Duodenal mucosa (tissue), 2 donors: ENCODE measurements at regions not wholly inside any gene's neighbourhood (a gene's known extent, or its start where the extent isn't known, plus 50 kb on each side); places are given as distances from the start of the nearest gene placed in this dataset.

Experiments used
- H3K27ac ChIP-seq: one replicate; pipeline ENCODE4 v1.7.0; 2013; ENCODE audit warnings: low read depth, low read length
- H3K27me3 ChIP-seq, 2 donors: one replicate each; pipeline ENCODE4 v1.7.0; 2013; ENCODE audit warnings: low read length in 2 of 2, control low read depth in 1 of 2; ENCODE audit not compliant: insufficient read depth in 2 of 2, control insufficient read depth in 1 of 2
- H3K36me3 ChIP-seq, 2 donors: one replicate each; pipeline ENCODE4 v1.7.0; 2013; ENCODE audit warnings: low read length in 2 of 2, control low read depth in 1 of 2; ENCODE audit not compliant: insufficient read depth in 2 of 2, control insufficient read depth in 1 of 2
- H3K4me1 ChIP-seq, 2 donors: one replicate each; pipeline ENCODE4 v1.7.0; 2013; ENCODE audit warnings: low read length in 2 of 2, control low read depth in 1 of 2; ENCODE audit not compliant: insufficient read depth in 2 of 2, control insufficient read depth in 1 of 2
- H3K4me3 ChIP-seq, 2 donors: one replicate each; pipeline ENCODE4 v1.7.0; 2013; ENCODE audit warnings: low read length in 2 of 2, low read depth in 1 of 2
- H3K9ac ChIP-seq, 2 donors: one replicate each; pipeline ENCODE4 v1.7.0; 2013; ENCODE audit warnings: low read length in 2 of 2, low read depth in 1 of 2
- H3K9me3 ChIP-seq, 2 donors: one replicate each; pipeline ENCODE4 v1.7.0; 2013; ENCODE audit warnings: low read length in 2 of 2, control low read depth in 1 of 2; ENCODE audit not compliant: control insufficient read depth in 1 of 2

- Histone ChIP-seq H3K27me3 (no peaks in the 10 kb centered on the region), H3K4me1 (no peaks in the 10 kb centered on the region), H3K36me3 (no peaks in the 10 kb centered on the region), H3K4me3 (no peak overlapping the region), H3K27ac (no peak overlapping the region), H3K9me3 (no peaks in the 10 kb centered on the region), H3K9ac (no peak overlapping the region)
These were observed 424.7 kb downstream of the ZBBX start for GRCh38 chr3:166955201-166955939.

DNA sequence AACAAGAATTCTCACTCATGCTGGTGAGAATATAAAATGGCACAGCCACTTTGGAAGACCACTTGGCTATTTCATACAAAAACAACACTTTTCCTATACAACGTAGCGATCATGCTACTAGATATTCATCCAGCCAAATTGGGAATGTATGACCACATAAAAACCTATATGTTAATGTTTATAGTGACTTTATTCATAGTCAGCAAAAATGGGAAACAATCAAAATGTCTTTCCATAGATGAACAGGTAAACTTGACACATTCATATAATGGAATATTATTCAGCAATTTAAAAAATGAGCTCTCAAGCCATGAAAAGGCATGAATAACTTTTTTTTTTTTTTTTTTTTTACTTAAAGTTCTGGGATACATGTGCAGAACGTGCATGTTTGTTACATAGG is 445.2 kb downstream of the ZBBX start:
- Histone ChIP-seq H3K36me3 (no peaks in the 10 kb centered on the region), H3K4me3 (no peak overlapping the region), H3K27ac (no peak overlapping the region), H3K27me3 (no peaks in the 10 kb centered on the region), H3K9me3 (no peaks in the 10 kb centered on the region), H3K4me1 (no peaks in the 10 kb centered on the region), H3K9ac (no peak overlapping the region)

- H3K36me3 ChIP-seq, result no peaks in the 10 kb centered on the region
- H3K9me3 ChIP-seq, result peaks cover 3 to 15% of the 10 kb centered on the region in 2 donors
- no peaks in the 10 kb centered on the region for H3K27me3 ChIP-seq
- no peak overlapping the region for H3K27ac ChIP-seq
- H3K4me1 ChIP-seq, result no peaks in the 10 kb centered on the region
- no peak overlapping the region for H3K4me3 ChIP-seq
- H3K9ac ChIP-seq, result no peak overlapping the region
These were observed 462.7 kb downstream of the ZBBX start for GRCh38 chr3:166917437-166917836.

GRCh38 chr3:166902374-166902773 is 477.7 kb downstream of the ZBBX start:
- no peaks in the 10 kb centered on the region for H3K27me3 ChIP-seq
- no peak overlapping the region for H3K4me3 ChIP-seq
- no peaks in the 10 kb centered on the region for H3K4me1 ChIP-seq
- H3K27ac ChIP-seq, result no peak overlapping the region
- H3K9me3 ChIP-seq, result no peaks in the 10 kb centered on the region
- no peak overlapping the region for H3K9ac ChIP-seq
- no peaks in the 10 kb centered on the region for H3K36me3 ChIP-seq

DNA sequence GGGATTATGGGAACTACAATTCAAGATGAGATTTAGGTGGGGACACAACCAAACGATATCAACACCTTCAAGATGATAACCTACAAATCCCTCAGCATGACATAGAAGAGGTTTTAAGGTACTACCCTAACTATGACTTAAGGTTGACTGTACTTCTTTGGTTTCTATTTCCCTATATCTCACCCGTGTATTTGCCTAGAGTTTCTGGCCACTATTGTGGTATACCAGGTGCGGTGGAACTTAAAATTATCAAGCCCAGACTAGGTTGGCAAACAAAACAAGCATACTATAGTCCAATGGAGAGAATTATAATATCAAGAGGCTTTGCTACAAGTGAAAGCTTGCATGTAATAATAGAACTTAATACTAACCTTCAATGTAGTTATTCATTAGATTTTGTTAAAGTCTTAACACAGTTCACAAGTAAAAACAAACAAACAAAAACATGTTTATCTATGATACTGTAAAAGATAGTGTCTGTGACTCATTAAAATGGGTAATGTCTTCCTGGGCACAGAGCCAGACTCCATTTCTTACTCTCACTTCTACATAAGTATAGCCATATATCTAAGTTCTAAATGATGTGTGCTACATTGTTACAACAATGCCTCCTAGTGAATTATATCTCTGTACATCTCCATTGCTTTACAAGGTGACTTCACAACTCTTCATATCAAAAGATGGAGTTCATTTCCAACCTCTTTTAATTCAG is 479.1 kb downstream of the ZBBX start:
- no peak overlapping the region for H3K4me3 ChIP-seq

DNA sequence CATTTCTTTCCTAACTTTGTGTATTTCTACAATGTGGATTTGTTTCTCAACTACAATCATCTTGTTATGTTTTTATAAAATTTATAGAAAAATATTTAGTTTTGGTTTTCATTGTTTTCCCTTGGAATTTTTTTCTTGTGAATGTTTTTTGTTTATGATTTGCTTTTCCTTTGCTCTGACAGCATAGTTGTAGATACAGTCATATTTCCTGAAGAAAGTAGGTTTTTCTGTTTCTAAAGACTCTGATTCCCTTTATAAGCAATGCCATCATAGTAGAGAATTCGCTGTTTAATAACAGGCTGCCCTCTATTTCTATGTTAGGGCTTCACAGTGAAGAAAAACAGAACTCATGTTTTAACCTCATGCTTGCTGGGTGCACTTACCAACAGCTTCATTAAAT is 482.3 kb downstream of the ZBBX start:
- no peak overlapping the region for H3K27ac ChIP-seq
- no peaks in the 10 kb centered on the region for H3K9me3 ChIP-seq
- no peaks in the 10 kb centered on the region for H3K27me3 ChIP-seq
- no peak overlapping the region for H3K9ac ChIP-seq
- no peaks in the 10 kb centered on the region for H3K36me3 ChIP-seq
- H3K4me3 ChIP-seq, result no peak overlapping the region
- no peaks in the 10 kb centered on the region for H3K4me1 ChIP-seq

More for the DNA sequence above, 479.1 kb downstream of the ZBBX start:
- H3K36me3 ChIP-seq, result no peaks in the 10 kb centered on the region
- no peaks in the 10 kb centered on the region for H3K27me3 ChIP-seq
- H3K27ac ChIP-seq, result no peak overlapping the region
- H3K9me3 ChIP-seq, result no peaks in the 10 kb centered on the region
- no peak overlapping the region for H3K9ac ChIP-seq
- no peaks in the 10 kb centered on the region for H3K4me1 ChIP-seq

DNA sequence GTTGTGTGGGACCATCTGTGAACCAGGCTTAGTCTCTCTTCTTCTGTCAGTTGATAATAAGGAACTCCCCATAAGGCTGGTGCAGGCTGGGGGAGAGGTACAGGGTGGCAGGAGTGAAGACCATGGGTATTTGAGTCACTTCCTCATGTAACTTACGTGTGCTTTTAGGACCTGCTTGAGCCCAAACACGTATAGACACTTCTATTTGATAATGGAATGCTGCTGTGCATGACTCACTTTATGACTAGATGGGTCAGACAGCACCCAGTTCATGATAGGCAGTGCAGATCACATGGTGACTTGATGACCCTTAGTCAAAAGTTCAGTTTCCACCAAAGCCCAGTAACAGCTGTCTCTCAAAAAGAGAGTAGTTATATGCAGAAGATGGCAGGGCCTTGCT is 490.9 kb downstream of the ZBBX start:
- Histone ChIP-seq H3K9ac (no peak overlapping the region), H3K27ac (no peak overlapping the region), H3K27me3 (no peaks in the 10 kb centered on the region), H3K4me3 (no peak overlapping the region), H3K36me3 (no peaks in the 10 kb centered on the region), H3K9me3 (no peaks in the 10 kb centered on the region), H3K4me1 (no peaks in the 10 kb centered on the region)

GRCh38 chr3:166879661-166880060 is 500.4 kb downstream of the ZBBX start:
- H3K4me3 ChIP-seq, result no peak overlapping the region
- H3K27me3 ChIP-seq, result no peaks in the 10 kb centered on the region
- no peaks in the 10 kb centered on the region for H3K4me1 ChIP-seq
- no peaks in the 10 kb centered on the region for H3K9me3 ChIP-seq
- H3K9ac ChIP-seq, result no peak overlapping the region
- H3K36me3 ChIP-seq, result no peaks in the 10 kb centered on the region
- no peak overlapping the region for H3K27ac ChIP-seq

GRCh38 chr3:166877971-166878370 is 502.1 kb downstream of the ZBBX start:
- Histone ChIP-seq H3K4me1 (no peaks in the 10 kb centered on the region), H3K27me3 (no peaks in the 10 kb centered on the region), H3K9ac (no peak overlapping the region), H3K9me3 (no peaks in the 10 kb centered on the region), H3K27ac (no peak overlapping the region), H3K36me3 (no peaks in the 10 kb centered on the region), H3K4me3 (no peak overlapping the region)

GRCh38 chr3:166864473-166865467 is 515.3 kb downstream of the ZBBX start:
- Histone ChIP-seq H3K27me3 (no peaks in the 10 kb centered on the region), H3K27ac (no peak overlapping the region), H3K36me3 (no peaks in the 10 kb centered on the region), H3K9me3 (peaks cover 6 to 10% of the 10 kb centered on the region in 2 donors), H3K9ac (no peak overlapping the region), H3K4me3 (no peak overlapping the region), H3K4me1 (no peaks in the 10 kb centered on the region)
